CD4-positive, alpha-beta T cell (primary cell): ENCODE measurements at regions not wholly inside any gene's neighbourhood (a gene's known extent, or its start where the extent isn't known, plus 50 kb on each side); places are given as distances from the start of the nearest gene placed in this dataset.

ENCODE experiments used
- ATAC-seq: fragments of 200-7000 bp; cut with Tn5 transposase; one replicate; pipeline ENCODE4 v1.10.0; 2022; ENCODE audit warnings: mild to moderate bottlenecking; ENCODE audit not compliant: poor library complexity
- CTCF ChIA-PET: fragments of 350-600 bp; sonication (Branson Sonifier 250); formaldehyde crosslinking; loops from one replicate; lab custom pipeline; 2021; ENCODE audit warnings: antibody characterized with exemption, inconsistent platforms; lab: Charles Lee
- POLR2A ChIA-PET: fragments of 350-600 bp; sonication (Branson Sonifier 250); formaldehyde crosslinking; loops from one replicate; lab custom pipeline; 2021; ENCODE audit warnings: antibody characterized with exemption, inconsistent platforms; lab: Charles Lee
- DNase-seq, 14 experiments: peaks; one replicate each; pipeline ENCODE4 v3.0.0-alpha.2; 2013 to 2020; ENCODE audit warnings: mixed read lengths in 2 of 14
- H3K27ac ChIP-seq, 2 donors: one replicate each; pipeline versions ENCODE4 v1.5.1 to v1.7.0; 2013; ENCODE audit warnings: low read length in 2 of 2, low read depth in 1 of 2, mild to moderate bottlenecking in 1 of 2
- H3K27me3 ChIP-seq, 2 experiments: 1 replicate in 1 of 2; 2 replicates in 1 of 2; pipeline versions ENCODE4 v1.6.1 to v1.7.0; 2013; ENCODE audit warnings: low read length in 2 of 2, control low read depth in 1 of 2, mild to moderate bottlenecking in 1 of 2, moderate library complexity in 1 of 2; ENCODE audit not compliant: insufficient read depth in 2 of 2, control insufficient read depth in 1 of 2
- H3K36me3 ChIP-seq: one replicate; pipeline ENCODE4 v1.6.1; 2013; ENCODE audit warnings: low read length, control low read depth; ENCODE audit not compliant: insufficient read depth
- H3K4me1 ChIP-seq: one replicate; pipeline ENCODE4 v1.6.1; 2013; ENCODE audit warnings: low read length, control low read depth; ENCODE audit not compliant: insufficient read depth
- H3K4me3 ChIP-seq: one replicate; pipeline ENCODE4 v1.5.1; 2013; ENCODE audit warnings: mild to moderate bottlenecking, low read length, moderate library complexity
- H3K9me3 ChIP-seq, 2 experiments: 1 replicate in 1 of 2; 2 replicates in 1 of 2; pipeline versions ENCODE4 v1.6.1 to v1.7.0; 2013; ENCODE audit warnings: low read length in 2 of 2, mild to moderate bottlenecking in 2 of 2, control low read depth in 1 of 2, moderate library complexity in 1 of 2; ENCODE audit not compliant: control insufficient read depth in 1 of 2, insufficient read depth in 1 of 2
- H3K27ac Mint-ChIP-seq: one replicate; pipeline ENCODE4 v1.8.0; 2020; ENCODE audit warnings: mixed read lengths
- H3K27me3 Mint-ChIP-seq: one replicate; pipeline ENCODE4 v1.8.0; 2021; ENCODE audit warnings: mixed read lengths
- H3K36me3 Mint-ChIP-seq: one replicate; pipeline ENCODE4 v1.8.0; 2021; ENCODE audit warnings: low read depth, mixed read lengths
- H3K4me1 Mint-ChIP-seq: one replicate; pipeline ENCODE4 v1.8.0; 2021; ENCODE audit warnings: low read depth, mixed read lengths
- H3K4me3 Mint-ChIP-seq: one replicate; pipeline ENCODE4 v1.8.0; 2020; ENCODE audit warnings: mild to moderate bottlenecking, mixed read lengths
- H3K9me3 Mint-ChIP-seq: one replicate; pipeline ENCODE4 v1.8.0; 2020; ENCODE audit warnings: mixed read lengths
- CTCF ChIP-seq: fragments of 200-600 bp; IDR thresholded peaks from one replicate; pipeline ENCODE4 v1.8.0; 2022; ENCODE audit warnings: antibody characterized with exemption, mild to moderate bottlenecking
- intact Hi-C, 2 experiments: fragments of 100-400 bp; cut with DNase I in 1 of 2; cut with micrococcal nuclease in 1 of 2; formaldehyde crosslinking; loops; one replicate each; pipeline versions ENCODE4 v1.15.1 to v1.9.0; 2023 to 2025; cut with DNase I, micrococcal nuclease

GRCh38 chr9:103430469-103430868, 435.3 kb downstream of the CYLC2 start:
- H3K4me1 Mint-ChIP-seq = no peaks in the 10 kb centered on the region
- ChIA-PET CTCF (no interaction called here), POLR2A (no interaction called here)
- no peaks in the 10 kb centered on the region for H3K27me3 Mint-ChIP-seq
- ATAC-seq = no peak
- Histone ChIP-seq H3K4me3 (no peak overlapping the region), H3K9me3 (no peaks in the 10 kb centered on the region), H3K27ac (no peak overlapping the region), H3K36me3 (no peaks in the 10 kb centered on the region), H3K4me1 (no peaks in the 10 kb centered on the region), H3K27me3 (no peaks in the 10 kb centered on the region)
- no peaks in the 10 kb centered on the region for H3K36me3 Mint-ChIP-seq
- no peak overlapping the region for H3K27ac Mint-ChIP-seq
- peaks cover 2% of the 10 kb centered on the region for H3K9me3 Mint-ChIP-seq
- intact Hi-C loops = no loop called here
- TF ChIP-seq CTCF = no peak
- no peak for DNase-seq
- no peak overlapping the region for H3K4me3 Mint-ChIP-seq

- TF ChIP-seq CTCF = no peak
- H3K4me3 ChIP-seq = no peak overlapping the region
- Mint-ChIP-seq H3K27ac (no peak overlapping the region), H3K4me1 (no peaks in the 10 kb centered on the region), H3K36me3 (no peaks in the 10 kb centered on the region), H3K4me3 (no peak overlapping the region), H3K27me3 (no peaks in the 10 kb centered on the region), H3K9me3 (peaks cover 3% of the 10 kb centered on the region)
- H3K27me3 ChIP-seq = no peaks in the 10 kb centered on the region
- H3K9me3 ChIP-seq = no peaks in the 10 kb centered on the region
- H3K4me1 ChIP-seq = no peaks in the 10 kb centered on the region
- POLR2A ChIA-PET = no interaction called here
- DNase-seq = no peak
- no peak overlapping the region for H3K27ac ChIP-seq
- no peaks in the 10 kb centered on the region for H3K36me3 ChIP-seq
- CTCF ChIA-PET = no interaction called here
- no peak for ATAC-seq
- intact Hi-C loops = no loop called here
Observed at GRCh38 chr9:103431809-103432208, 436.7 kb downstream of the CYLC2 start.

GRCh38 chr9:103444176-103444575, 449.0 kb downstream of the CYLC2 start:
- Histone ChIP-seq H3K36me3 (no peaks in the 10 kb centered on the region), H3K27me3 (no peaks in the 10 kb centered on the region), H3K27ac (no peak overlapping the region), H3K9me3 (peaks cover 0 to 13% of the 10 kb centered on the region in 2 experiments), H3K4me3 (no peak overlapping the region), H3K4me1 (no peaks in the 10 kb centered on the region)
- ChIA-PET CTCF (no interaction called here), POLR2A (no interaction called here)
- Mint-ChIP-seq H3K9me3 (no peaks in the 10 kb centered on the region), H3K27ac (no peak overlapping the region), H3K4me3 (no peak overlapping the region), H3K4me1 (no peaks in the 10 kb centered on the region), H3K36me3 (no peaks in the 10 kb centered on the region), H3K27me3 (no peaks in the 10 kb centered on the region)
- DNase-seq = no peak
- no peak for TF ChIP-seq CTCF
- intact Hi-C loops = no loop called here
- no peak for ATAC-seq
